Glutamatergic neuron (in vitro differentiated cells): ENCODE measurements at regions not wholly inside any gene's neighbourhood (a gene's known extent, or its start where the extent isn't known, plus 50 kb on each side); places are given as distances from the start of the nearest gene placed in this dataset.
A peak's percentile ranks its signal among the peaks of the same experiment; 100 is the strongest.

Experiments used
- DNase-seq: peaks from one replicate; pipeline ENCODE4 v3.0.0; 2022
- H3K27ac Mint-ChIP-seq: one replicate; pipeline ENCODE4 v1.8.0; 2020; ENCODE audit warnings: mild to moderate bottlenecking, mixed read lengths, inconsistent platforms; ENCODE audit not compliant: unreplicated experiment
- H3K27me3 Mint-ChIP-seq: one replicate; pipeline ENCODE4 v1.8.0; 2020; ENCODE audit warnings: mild to moderate bottlenecking, moderate library complexity, mixed read lengths, inconsistent platforms; ENCODE audit not compliant: unreplicated experiment
- H3K36me3 Mint-ChIP-seq: one replicate; pipeline ENCODE4 v1.8.0; 2020; ENCODE audit warnings: mild to moderate bottlenecking, mixed read lengths, inconsistent platforms; ENCODE audit not compliant: unreplicated experiment
- H3K4me1 Mint-ChIP-seq: one replicate; pipeline ENCODE4 v1.8.0; 2020; ENCODE audit warnings: mild to moderate bottlenecking, low read depth, mixed read lengths, inconsistent platforms; ENCODE audit not compliant: unreplicated experiment
- H3K4me3 Mint-ChIP-seq: one replicate; pipeline ENCODE4 v1.8.0; 2020; ENCODE audit warnings: mild to moderate bottlenecking, mixed read lengths, inconsistent platforms; ENCODE audit not compliant: unreplicated experiment
- H3K9me3 Mint-ChIP-seq: one replicate; pipeline ENCODE4 v1.8.0; 2020; ENCODE audit warnings: mild to moderate bottlenecking, moderate library complexity, mixed read lengths, inconsistent platforms; ENCODE audit not compliant: unreplicated experiment
- CTCF ChIP-seq: fragments of 200-600 bp; sonication (generic); IDR thresholded peaks from one replicate; pipeline ENCODE4 v1.5.0; 2021; ENCODE audit not compliant: partially characterized antibody, unreplicated experiment

GRCh38 chr6:1536526-1537429 lies 72.9 kb upstream of the FOXC1 start:
- Mint-ChIP-seq H3K4me1 (no peaks in the 10 kb centered on the region), H3K36me3 (peaks cover 7% of the 10 kb centered on the region), H3K27ac (no peak overlapping the region), H3K27me3 (no peaks in the 10 kb centered on the region), H3K9me3 (no peaks in the 10 kb centered on the region), H3K4me3 (no peak overlapping the region)
- no peak for TF ChIP-seq CTCF
- DNase-seq = no peak

- no peaks in the 10 kb centered on the region for H3K27me3 Mint-ChIP-seq
- no peaks in the 10 kb centered on the region for H3K4me1 Mint-ChIP-seq
- H3K4me3 Mint-ChIP-seq = no peak overlapping the region
- no peak for TF ChIP-seq CTCF
- no peaks in the 10 kb centered on the region for H3K9me3 Mint-ChIP-seq
- H3K27ac Mint-ChIP-seq = no peak overlapping the region
- DNase-seq = no peak
- H3K36me3 Mint-ChIP-seq = peaks cover 7% of the 10 kb centered on the region
Measured at GRCh38 chr6:1538369-1538768, 71.3 kb upstream of the FOXC1 start.

- Mint-ChIP-seq H3K27ac (no peak overlapping the region), H3K36me3 (peaks cover 7% of the 10 kb centered on the region), H3K27me3 (no peaks in the 10 kb centered on the region), H3K4me3 (no peak overlapping the region), H3K9me3 (no peaks in the 10 kb centered on the region), H3K4me1 (no peaks in the 10 kb centered on the region)
- TF ChIP-seq CTCF = no peak
- no peak for DNase-seq
Measured at GRCh38 chr6:1538810-1539478, 70.8 kb upstream of the FOXC1 start.

- H3K27ac Mint-ChIP-seq = peak overlapping the region; percentile 43
- no peaks in the 10 kb centered on the region for H3K27me3 Mint-ChIP-seq
Measured at GRCh38 chr6:1540864-1541521, 68.7 kb upstream of the FOXC1 start.

More at GRCh38 chr6:1540864-1541521, 68.7 kb upstream of the FOXC1 start:
- Mint-ChIP-seq H3K4me1 (no peaks in the 10 kb centered on the region), H3K4me3 (no peak overlapping the region), H3K9me3 (peaks cover 2% of the 10 kb centered on the region), H3K36me3 (peaks cover 7% of the 10 kb centered on the region)
- DNase-seq = no peak
- TF ChIP-seq CTCF = no peak
